CD4-positive, CD25-positive, alpha-beta regulatory T cell (primary cell): ENCODE measurements at regions not wholly inside any gene's neighbourhood (a gene's known extent, or its start where the extent isn't known, plus 50 kb on each side); places are given as distances from the start of the nearest gene placed in this dataset.
"Not testable (repeated sequence)": the region's sequence is repeated elsewhere in the genome, so short reads cannot be mapped to it uniquely, and the experiment has no call there.

Experiments used
- ATAC-seq, 2 donors: fragments of 150-1000 bp; cut with Tn5 transposase; one replicate each; pipeline ENCODE4 v1.10.0; 2021; ENCODE audit warnings: low read depth in 2 of 2, moderate number of reproducible peaks in 2 of 2, moderate library complexity in 1 of 2
- DNase-seq, 3 donors: peaks; one replicate each; pipeline versions ENCODE4 v3.0.0 to v3.0.0-alpha.2; 2012 to 2022; ENCODE audit warnings: mixed read lengths in 1 of 3
- H3K27ac ChIP-seq: one replicate; pipeline ENCODE4 v1.7.0; 2013; ENCODE audit warnings: mild to moderate bottlenecking, low read length; ENCODE audit not compliant: insufficient read depth, poor library complexity, severe bottlenecking
- H3K27me3 ChIP-seq: one replicate; pipeline ENCODE4 v1.7.0; 2013; ENCODE audit warnings: low read length; ENCODE audit not compliant: control insufficient read depth, insufficient read depth
- H3K36me3 ChIP-seq: one replicate; pipeline ENCODE4 v1.7.0; 2013; ENCODE audit warnings: mild to moderate bottlenecking, low read length, moderate library complexity; ENCODE audit not compliant: control insufficient read depth, insufficient read depth
- H3K4me1 ChIP-seq: 2 replicates; pipeline ENCODE4 v1.7.0; 2013; ENCODE audit warnings: mild to moderate bottlenecking, low read length; ENCODE audit not compliant: insufficient read depth, control insufficient read depth, poor library complexity, severe bottlenecking
- H3K4me3 ChIP-seq: one replicate; pipeline ENCODE4 v1.7.0; 2013; ENCODE audit warnings: low read depth, mild to moderate bottlenecking, low read length, moderate library complexity
- H3K9me3 ChIP-seq, 2 experiments: 1 replicate in 1 of 2; 2 replicates in 1 of 2; pipeline ENCODE4 v1.7.0; 2013; ENCODE audit warnings: low read length in 2 of 2, mild to moderate bottlenecking in 1 of 2, moderate library complexity in 1 of 2; ENCODE audit not compliant: control insufficient read depth in 2 of 2
- H3K27ac Mint-ChIP-seq, 3 donors: one replicate each; pipeline ENCODE4 v1.8.0; 2020 to 2022; ENCODE audit warnings: mild to moderate bottlenecking in 3 of 3, mixed read lengths in 3 of 3, moderate library complexity in 2 of 3
- H3K27me3 Mint-ChIP-seq: one replicate; pipeline ENCODE4 v1.8.0; 2022; ENCODE audit warnings: mild to moderate bottlenecking, mixed read lengths
- H3K36me3 Mint-ChIP-seq: one replicate; pipeline ENCODE4 v1.8.0; 2020; ENCODE audit warnings: mixed read lengths
- H3K4me1 Mint-ChIP-seq, 4 donors: one replicate each; pipeline ENCODE4 v1.8.0; 2020 to 2022; ENCODE audit warnings: mixed read lengths in 4 of 4, mild to moderate bottlenecking in 1 of 4
- H3K4me3 Mint-ChIP-seq, 4 donors: one replicate each; pipeline ENCODE4 v1.8.0; 2020 to 2022; ENCODE audit warnings: mild to moderate bottlenecking in 4 of 4, mixed read lengths in 4 of 4, moderate library complexity in 3 of 4
- H3K9me3 Mint-ChIP-seq, 7 donors: one replicate each; pipeline ENCODE4 v1.8.0; 2020 to 2022; ENCODE audit warnings: mixed read lengths in 7 of 7, mild to moderate bottlenecking in 3 of 7, moderate library complexity in 2 of 7

DNA sequence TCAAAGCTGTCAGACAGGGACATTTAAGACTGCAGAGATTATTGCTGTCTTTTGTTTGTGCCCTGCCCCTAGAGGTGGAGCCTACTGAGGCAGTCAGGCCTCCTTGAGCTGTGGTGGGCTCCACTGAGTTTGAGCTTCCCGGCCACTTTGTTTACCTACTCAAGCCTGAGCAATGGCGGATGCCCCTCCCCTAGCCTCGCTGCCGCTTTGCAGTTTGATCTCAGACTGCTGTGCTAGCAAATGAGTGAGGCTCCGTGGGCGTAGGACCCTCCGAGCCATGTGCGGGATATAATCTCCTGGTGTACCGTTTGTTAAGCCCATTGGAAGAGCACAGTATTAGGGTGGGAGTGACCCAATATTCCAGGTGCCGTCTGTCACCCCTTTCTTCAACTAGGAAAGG is 1835.5 kb upstream of the PIK3C3 start:
- not testable (repeated sequence) for H3K4me1 Mint-ChIP-seq, H3K27ac Mint-ChIP-seq, H3K4me3 Mint-ChIP-seq, H3K27me3 ChIP-seq, H3K36me3 ChIP-seq, H3K36me3 Mint-ChIP-seq, H3K27ac ChIP-seq, ATAC-seq, H3K4me3 ChIP-seq, DNase-seq, H3K4me1 ChIP-seq, H3K27me3 Mint-ChIP-seq, H3K9me3 ChIP-seq
- H3K9me3 Mint-ChIP-seq = peaks cover 5 to 31% (median 10%) of the 10 kb centered on the region in 7 donors

- H3K9me3 ChIP-seq = no peaks in the 10 kb centered on the region
- no peak overlapping the region for H3K4me3 ChIP-seq
- no peaks in the 10 kb centered on the region for H3K36me3 Mint-ChIP-seq
- no peak overlapping the region for H3K4me3 Mint-ChIP-seq
- no peaks in the 10 kb centered on the region for H3K36me3 ChIP-seq
- no peaks in the 10 kb centered on the region for H3K4me1 ChIP-seq
- no peak for ATAC-seq
- no peak overlapping the region for H3K27ac ChIP-seq
- H3K4me1 Mint-ChIP-seq = no peaks in the 10 kb centered on the region
- no peaks in the 10 kb centered on the region for H3K27me3 Mint-ChIP-seq
- DNase-seq = no peak
- no peaks in the 10 kb centered on the region for H3K27me3 ChIP-seq
- H3K9me3 Mint-ChIP-seq = peaks cover 2 to 14% (median 12%) of the 10 kb centered on the region in 7 donors
- no peak overlapping the region for H3K27ac Mint-ChIP-seq
Measured at GRCh38 chr18:40110455-40110854, 1844.6 kb upstream of the PIK3C3 start.

DNA sequence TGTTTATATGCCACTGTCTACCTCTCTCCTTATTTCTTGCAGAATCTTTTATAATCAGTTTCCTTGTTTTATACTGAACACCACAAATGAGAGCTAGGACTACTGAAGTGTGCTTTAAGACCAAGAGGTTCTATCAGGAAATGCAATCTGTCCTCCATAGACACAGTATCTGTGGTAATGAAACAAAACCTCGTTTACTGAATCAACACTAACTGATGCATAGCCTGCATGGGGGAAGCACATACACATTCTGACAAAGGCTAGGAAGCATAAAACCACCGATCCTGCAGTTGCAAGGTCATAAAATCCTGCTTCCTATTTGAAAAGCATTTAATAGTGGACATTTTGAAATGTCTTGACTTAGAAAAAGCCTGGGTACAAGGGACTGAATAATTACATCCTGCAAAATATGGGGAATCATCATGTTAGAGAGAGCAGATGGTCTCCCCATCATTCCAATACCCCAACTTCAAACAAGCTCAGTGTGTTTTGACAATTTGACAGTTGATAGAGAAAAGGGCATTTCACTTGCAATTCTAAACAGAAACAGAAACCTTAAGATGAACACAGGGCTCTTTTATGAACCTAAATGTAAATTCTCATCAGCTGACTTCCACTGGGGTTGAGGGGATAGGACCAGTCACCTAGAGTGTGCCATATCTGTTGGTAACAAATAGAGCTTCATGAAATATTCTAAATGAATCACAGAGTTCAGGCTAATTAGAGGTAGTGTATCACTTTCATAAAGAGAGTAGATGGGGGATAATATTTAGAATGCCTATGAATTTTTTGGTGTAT is 1845.6 kb upstream of the PIK3C3 start:
- DNase-seq (no peak), ATAC-seq (no peak)
- Histone ChIP-seq H3K4me3 (no peak overlapping the region), H3K4me1 (no peaks in the 10 kb centered on the region), H3K27ac (no peak overlapping the region), H3K36me3 (no peaks in the 10 kb centered on the region), H3K27me3 (no peaks in the 10 kb centered on the region), H3K9me3 (peaks cover 0 to 2% of the 10 kb centered on the region in 2 experiments)
- Mint-ChIP-seq H3K4me3 (no peak overlapping the region), H3K9me3 (peaks cover 2 to 19% (median 14%) of the 10 kb centered on the region in 7 donors), H3K27ac (no peak overlapping the region), H3K4me1 (no peaks in the 10 kb centered on the region), H3K27me3 (no peaks in the 10 kb centered on the region), H3K36me3 (no peaks in the 10 kb centered on the region)

- Mint-ChIP-seq H3K27me3 (no peaks in the 10 kb centered on the region), H3K4me3 (no peak overlapping the region), H3K4me1 (no peaks in the 10 kb centered on the region), H3K9me3 (peaks cover 2 to 22% (median 15%) of the 10 kb centered on the region in 7 donors), H3K27ac (no peak overlapping the region), H3K36me3 (no peaks in the 10 kb centered on the region)
- Histone ChIP-seq H3K4me3 (no peak overlapping the region), H3K36me3 (no peaks in the 10 kb centered on the region), H3K4me1 (no peaks in the 10 kb centered on the region), H3K27me3 (no peaks in the 10 kb centered on the region), H3K27ac (no peak overlapping the region), H3K9me3 (peaks cover 0 to 5% of the 10 kb centered on the region in 2 experiments)
- ATAC-seq (no peak), DNase-seq (no peak)
Measured at GRCh38 chr18:40108596-40108995, 1846.4 kb upstream of the PIK3C3 start.

DNA sequence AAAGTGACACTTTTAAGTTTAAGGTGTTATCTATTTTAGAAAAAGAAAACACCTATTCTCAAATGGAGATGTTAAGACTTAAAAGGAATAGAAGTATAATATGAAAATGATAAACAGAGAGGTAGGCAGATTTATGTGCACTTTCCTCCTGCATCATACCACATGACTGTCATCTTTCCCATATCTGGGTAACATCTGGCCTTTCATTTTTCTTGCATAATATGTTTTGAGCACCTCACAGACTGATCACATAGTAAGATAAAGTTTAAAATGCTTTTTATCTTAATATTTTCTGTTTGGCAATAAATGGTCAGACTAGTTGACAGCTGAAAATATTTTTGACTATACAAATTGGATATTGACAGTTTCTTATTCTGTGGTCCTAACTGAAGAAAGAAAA is 1852.1 kb upstream of the PIK3C3 start:
- peaks cover 0 to 7% of the 10 kb centered on the region in 2 experiments for H3K9me3 ChIP-seq
- Mint-ChIP-seq H3K27me3 (no peaks in the 10 kb centered on the region), H3K36me3 (no peaks in the 10 kb centered on the region), H3K9me3 (peaks cover 2 to 17% (median 6%) of the 10 kb centered on the region in 7 donors), H3K4me1 (no peaks in the 10 kb centered on the region), H3K4me3 (no peak overlapping the region), H3K27ac (no peak overlapping the region)
- H3K27ac ChIP-seq = no peak overlapping the region
- no peak overlapping the region for H3K4me3 ChIP-seq
- no peaks in the 10 kb centered on the region for H3K36me3 ChIP-seq
- H3K4me1 ChIP-seq = no peaks in the 10 kb centered on the region
- H3K27me3 ChIP-seq = no peaks in the 10 kb centered on the region
- DNase-seq (no peak), ATAC-seq (no peak)

GRCh38 chr18:40099641-40100040 is 1855.4 kb upstream of the PIK3C3 start:
- H3K9me3 Mint-ChIP-seq = peaks cover 0 to 21% (median 4%) of the 10 kb centered on the region in 7 donors
- no peaks in the 10 kb centered on the region for H3K4me1 ChIP-seq
- no peak overlapping the region for H3K4me3 ChIP-seq
- no peak overlapping the region for H3K27ac ChIP-seq
- H3K27me3 ChIP-seq = no peaks in the 10 kb centered on the region
- no peak overlapping the region for H3K4me3 Mint-ChIP-seq
- H3K36me3 Mint-ChIP-seq = no peaks in the 10 kb centered on the region
- DNase-seq (no peak), ATAC-seq (no peak)
- no peaks in the 10 kb centered on the region for H3K36me3 ChIP-seq
- H3K4me1 Mint-ChIP-seq = no peaks in the 10 kb centered on the region
- peaks cover 0 to 5% of the 10 kb centered on the region in 2 experiments for H3K9me3 ChIP-seq
- no peak overlapping the region for H3K27ac Mint-ChIP-seq
- H3K27me3 Mint-ChIP-seq = no peaks in the 10 kb centered on the region

DNA sequence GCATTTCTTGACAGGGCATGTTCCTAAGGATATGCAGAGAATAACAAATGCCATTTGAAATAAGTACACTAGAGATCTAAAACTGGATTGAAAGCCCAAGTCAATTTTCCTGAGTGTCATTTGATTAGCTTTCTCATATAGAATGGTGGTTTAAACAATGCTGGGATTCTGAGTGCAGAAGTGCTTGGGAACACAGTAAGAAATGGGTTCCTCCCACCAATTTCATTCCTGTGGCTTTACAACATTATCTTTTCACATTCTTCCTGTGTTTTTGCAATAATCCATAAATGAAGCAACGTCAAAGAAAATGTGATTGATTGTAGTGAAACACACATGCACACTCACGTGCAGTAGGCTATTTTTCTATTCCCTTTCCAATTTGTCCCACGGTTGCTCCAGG is 1858.4 kb upstream of the PIK3C3 start:
- Mint-ChIP-seq H3K4me3 (no peak overlapping the region), H3K36me3 (no peaks in the 10 kb centered on the region), H3K4me1 (no peaks in the 10 kb centered on the region), H3K27me3 (no peaks in the 10 kb centered on the region), H3K9me3 (peaks cover 0 to 16% (median 4%) of the 10 kb centered on the region in 7 donors), H3K27ac (no peak overlapping the region)
- Histone ChIP-seq H3K27me3 (no peaks in the 10 kb centered on the region), H3K27ac (no peak overlapping the region), H3K36me3 (no peaks in the 10 kb centered on the region), H3K9me3 (peaks cover 0 to 2% of the 10 kb centered on the region in 2 experiments), H3K4me1 (no peaks in the 10 kb centered on the region), H3K4me3 (no peak overlapping the region)
- ATAC-seq (no peak), DNase-seq (no peak)

- peaks cover 1 to 19% (median 5%) of the 10 kb centered on the region in 7 donors for H3K9me3 Mint-ChIP-seq
- no peak for ATAC-seq
- H3K4me3 Mint-ChIP-seq = no peak overlapping the region
- no peaks in the 10 kb centered on the region for H3K36me3 ChIP-seq
- H3K4me1 ChIP-seq = no peaks in the 10 kb centered on the region
- H3K9me3 ChIP-seq = no peaks in the 10 kb centered on the region
- DNase-seq = no peak
- no peak overlapping the region for H3K27ac ChIP-seq
- H3K27ac Mint-ChIP-seq = no peak overlapping the region
- no peaks in the 10 kb centered on the region for H3K27me3 Mint-ChIP-seq
- H3K36me3 Mint-ChIP-seq = no peaks in the 10 kb centered on the region
- no peak overlapping the region for H3K4me3 ChIP-seq
- H3K27me3 ChIP-seq = no peaks in the 10 kb centered on the region
- H3K4me1 Mint-ChIP-seq = no peaks in the 10 kb centered on the region
Measured at GRCh38 chr18:40094441-40094840, 1860.6 kb upstream of the PIK3C3 start.
